HCT116 (cell line): ENCODE measurements at regions not wholly inside any gene's neighbourhood (a gene's known extent, or its start where the extent isn't known, plus 50 kb on each side); places are given as distances from the start of the nearest gene placed in this dataset.

Source experiments
- ATAC-seq: fragments of 200-7000 bp; cut with Tn5 transposase; 2 replicates; pipeline ENCODE4 v1.9.1; 2020; ENCODE audit warnings: mild to moderate bottlenecking, moderate library complexity
- BruUV-seq: library from RNA; stranded (reverse); fragments of 400-500 nt; replicated peaks from 2 replicates; lab custom pipeline; 2021; lab: Mats Ljungman, UMichigan
- CTCF ChIA-PET: fragments of 300-600 bp; sonication (Branson Sonifier 250); formaldehyde crosslinking; loops from one replicate; lab custom pipeline; 2021; ENCODE audit warnings: antibody characterized with exemption; lab: Charles Lee
- POLR2A ChIA-PET: fragments of 300-600, 350-600 bp; sonication (Branson Sonifier 250); formaldehyde crosslinking; loops from one replicate; lab custom pipeline; 2021; ENCODE audit warnings: antibody characterized with exemption; lab: Charles Lee
- RAD21 ChIA-PET, 2 experiments: fragments of 300-600 bp; sonication (Branson Sonifier 250); formaldehyde crosslinking; loops; one replicate each; lab custom pipeline; 2023; ENCODE audit warnings: low total read pairs in 2 of 2; ENCODE audit not compliant: uncharacterized antibody in 2 of 2, unreplicated experiment in 2 of 2, low non-redundant PET in 1 of 2; lab: Charles Lee
- DNase-seq: peaks from one replicate; pipeline ENCODE4 v3.0.0-alpha.2; 2010; ENCODE audit warnings: low read depth, low spot score
- H2AFZ ChIP-seq: fragments of 200-600 bp; shearing (Covaris generic), sonication (generic); 2 replicates; pipeline ENCODE4 v1.6.1; 2017; ENCODE audit warnings: low read depth, mixed run types, mixed read lengths, antibody characterized with exemption, low read length; ENCODE audit not compliant: poor library complexity, severe bottlenecking
- H3K27ac ChIP-seq: 2 replicates; pipeline ENCODE4 v1.5.1; 2012; ENCODE audit warnings: low read depth, low read length
- H3K27me3 ChIP-seq: fragments of 200-600 bp; sonication (generic); 2 replicates; pipeline ENCODE4 v1.6.1; 2016; ENCODE audit warnings: mixed run types, low read length, mixed read lengths; ENCODE audit not compliant: insufficient read depth
- H3K36me3 ChIP-seq, 2 experiments: fragments of 200-500 bp in 1 of 2; fragments of 200-600 bp in 1 of 2; sonication (Bioruptor generic) in 1 of 2; sonication (generic) in 1 of 2; 2 replicates each; pipeline versions ENCODE4 v1.5.1 to v1.6.1; 2014 to 2016; ENCODE audit warnings: low read length in 2 of 2, inconsistent platforms in 1 of 2, mixed read lengths in 1 of 2, mixed run types in 1 of 2; ENCODE audit not compliant: insufficient read depth in 2 of 2, control insufficient read depth in 1 of 2
- H3K4me1 ChIP-seq, 2 experiments: fragments of 200-600 bp in 1 of 2; sonication (generic) in 1 of 2; 2 replicates each; pipeline versions ENCODE4 v1.5.1 to v1.6.1; 2012 to 2017; ENCODE audit warnings: low read length in 2 of 2, inconsistent platforms in 1 of 2, mild to moderate bottlenecking in 1 of 2, mixed read lengths in 1 of 2, mixed run types in 1 of 2, moderate library complexity in 1 of 2; ENCODE audit not compliant: insufficient read depth in 2 of 2, control insufficient read depth in 1 of 2
- H3K4me2 ChIP-seq: fragments of 200-600 bp; sonication (generic); 2 replicates; pipeline ENCODE4 v1.6.1; 2017; ENCODE audit warnings: mixed run types, low read length, mixed read lengths
- H3K4me3 ChIP-seq, 2 experiments: fragments of 200-600 bp in 1 of 2; sonication (generic) in 1 of 2; replicated peaks in 1 of 2; 2 replicates each; pipeline ENCODE4 v1.5.1; 2011 to 2016; ENCODE audit warnings: low read length in 2 of 2, control low read depth in 1 of 2, low read depth in 1 of 2, mild to moderate bottlenecking in 1 of 2, mixed read lengths in 1 of 2, mixed run types in 1 of 2
- H3K79me2 ChIP-seq: fragments of 200-600 bp; sonication (generic); 2 replicates; pipeline ENCODE4 v1.6.1; 2017; ENCODE audit warnings: mild to moderate bottlenecking, mixed run types, low read length, moderate library complexity, mixed read lengths; ENCODE audit not compliant: insufficient read depth
- H3K9ac ChIP-seq: fragments of 200-600 bp; sonication (generic); 2 replicates; pipeline ENCODE4 v1.6.1; 2016; ENCODE audit warnings: low read length, mixed read lengths
- H3K9me2 ChIP-seq: fragments of 200-600 bp; sonication (generic), shearing (Covaris generic); 2 replicates; pipeline ENCODE4 v1.6.1; 2017; ENCODE audit warnings: mixed run types, mild to moderate bottlenecking, moderate library complexity; ENCODE audit not compliant: insufficient read depth
- H3K9me3 ChIP-seq, 2 experiments: fragments of 200-500 bp in 1 of 2; fragments of 200-600 bp in 1 of 2; sonication (Bioruptor generic) in 1 of 2; sonication (generic) in 1 of 2; 2 replicates each; pipeline ENCODE4 v1.6.1; 2014 to 2017; ENCODE audit warnings: low read length in 2 of 2, mixed read lengths in 2 of 2, inconsistent platforms in 1 of 2, low read depth in 1 of 2, mild to moderate bottlenecking in 1 of 2, mixed run types in 1 of 2, moderate library complexity in 1 of 2; ENCODE audit not compliant: control insufficient read depth in 1 of 2, insufficient read depth in 1 of 2
- H4K20me1 ChIP-seq: fragments of 200-600 bp; sonication (generic), shearing (Covaris generic); 2 replicates; pipeline ENCODE4 v1.6.1; 2017; ENCODE audit warnings: mixed run types, mild to moderate bottlenecking, moderate library complexity; ENCODE audit not compliant: insufficient read depth
- CEBPB ChIP-seq: IDR thresholded peaks from 2 replicates; pipeline ENCODE4 v1.6.1; 2012; ENCODE audit warnings: low read depth
- CTCF ChIP-seq, 3 experiments: fragments of 200-600 bp in 1 of 3; sonication (generic) in 1 of 3; IDR thresholded peaks in 2 of 3; conservative IDR thresholded peaks in 1 of 3; 2 replicates each; pipeline ENCODE4 v1.5.1; 2012 to 2017; ENCODE audit warnings: low read depth in 2 of 3, low read length in 2 of 3, antibody characterized with exemption in 1 of 3, borderline replicate concordance in 1 of 3, control low read depth in 1 of 3, mild to moderate bottlenecking in 1 of 3, mixed read lengths in 1 of 3, mixed run types in 1 of 3, moderate library complexity in 1 of 3; ENCODE audit not compliant: insufficient read depth in 1 of 3
- EGR1 ChIP-seq: IDR thresholded peaks from 2 replicates; pipeline ENCODE4 v1.6.1; 2012; ENCODE audit warnings: low read depth
- EZH2 ChIP-seq: fragments of 200-600 bp; sonication (generic); IDR thresholded peaks from 2 replicates; pipeline ENCODE4 v1.6.1; 2017; ENCODE audit warnings: antibody characterized with exemption, mixed run types
- EZH2phosphoT487 ChIP-seq: fragments of 200-600 bp; IDR thresholded peaks from 2 replicates; pipeline ENCODE4 v1.6.1; 2018; ENCODE audit warnings: antibody characterized with exemption, borderline replicate concordance
- POLR2A ChIP-seq: IDR thresholded peaks from 2 replicates; pipeline ENCODE4 v1.7.0; 2011; ENCODE audit warnings: borderline replicate concordance; ENCODE audit not compliant: insufficient read depth, insufficient read length; ENCODE audit errors: extremely low read depth
- REST ChIP-seq: IDR thresholded peaks from 2 replicates; pipeline ENCODE4 v1.6.1; 2012; ENCODE audit warnings: low read depth
- SIN3A ChIP-seq: IDR thresholded peaks from 2 replicates; pipeline ENCODE4 v1.6.1; 2012; ENCODE audit warnings: low read depth
- SP1 ChIP-seq: IDR thresholded peaks from 2 replicates; pipeline ENCODE4 v1.6.1; 2012; ENCODE audit warnings: low read depth
- SRF ChIP-seq: IDR thresholded peaks from 2 replicates; pipeline ENCODE4 v1.6.1; 2012; ENCODE audit warnings: low read depth
- ZBTB33 ChIP-seq: IDR thresholded peaks from 2 replicates; pipeline ENCODE4 v1.6.1; 2011; ENCODE audit warnings: mild to moderate bottlenecking, low read length, moderate library complexity; ENCODE audit not compliant: insufficient replicate concordance; ENCODE audit errors: extremely low read depth
- ZFX ChIP-seq: fragments of 450-650 bp; IDR thresholded peaks from 2 replicates; pipeline ENCODE4 v1.6.1; 2017
- ZNF274 ChIP-seq: fragments of 200-500 bp; sonication (Bioruptor generic); IDR thresholded peaks from 2 replicates; pipeline ENCODE4 v1.6.1; 2014; ENCODE audit warnings: mild to moderate bottlenecking, low read depth, low read length, inconsistent platforms
- intact Hi-C: fragments of 100-400 bp; cut with micrococcal nuclease; formaldehyde crosslinking; loops from 2 replicates; pipeline ENCODE4 v1.10.0; 2022

- Histone ChIP-seq H3K4me1 (no peaks in the 10 kb centered on the region), H3K9me3 (no peaks in the 10 kb centered on the region), H3K79me2 (no peaks in the 10 kb centered on the region), H3K27me3 (no peaks in the 10 kb centered on the region), H3K27ac (no peak overlapping the region), H2AFZ (no peak overlapping the region), H3K9ac (no peak overlapping the region), H4K20me1 (no peaks in the 10 kb centered on the region), H3K36me3 (no peaks in the 10 kb centered on the region), H3K4me3 (no peak overlapping the region), H3K9me2 (no peaks in the 10 kb centered on the region), H3K4me2 (no peak overlapping the region)
- DNase-seq (no peak), ATAC-seq (no peak)
- intact Hi-C loops: no loop called here
- RAD21 ChIA-PET: no interaction called here
- POLR2A ChIA-PET: no interaction called here
- TF ChIP-seq SP1: no peak
- TF ChIP-seq REST: no peak
- TF ChIP-seq EGR1: no peak
- no peak for TF ChIP-seq ZFX
- no peak for TF ChIP-seq ZBTB33
- no peak for TF ChIP-seq CTCF (IDR thresholded peaks at IDR 0.05 in 2 of 3, conservative IDR thresholded peaks at IDR 0.05 in 1 of 3; ENCODE audit: borderline replicate concordance in 1 of 3, insufficient read depth in 1 of 3, low read depth in 2 of 3, low read length in 2 of 3)
- no peak for TF ChIP-seq EZH2phosphoT487
- TF ChIP-seq POLR2A: no peak
- TF ChIP-seq ZNF274: no peak
- no peak for TF ChIP-seq CEBPB
- TF ChIP-seq SIN3A: no peak
- TF ChIP-seq SRF: no peak
- TF ChIP-seq EZH2: no peak
- CTCF ChIA-PET: no interaction called here
- no TSS peak for BruUV-seq
These were observed 77.5 kb upstream of the GLI2 start for GRCh38 chr2:120658042-120658769.
